Testis (tissue), 2 donors: ENCODE measurements at regions not wholly inside any gene's neighbourhood (a gene's known extent, or its start where the extent isn't known, plus 50 kb on each side); places are given as distances from the start of the nearest gene placed in this dataset.

Experiments
- DNase-seq: peaks from one replicate; pipeline ENCODE4 v3.0.0-alpha.2; 2019
- H3K27ac ChIP-seq, 2 donors: fragments of 200-600 bp; sonication (generic); one replicate each; pipeline ENCODE4 v1.5.1; 2019
- H3K27me3 ChIP-seq: fragments of 200-600 bp; sonication (generic); one replicate; pipeline ENCODE4 v1.5.1; 2019
- H3K36me3 ChIP-seq: fragments of 200-600 bp; sonication (generic); one replicate; pipeline ENCODE4 v1.5.1; 2017; ENCODE audit warnings: low read depth; ENCODE audit errors: missing control alignments
- H3K4me1 ChIP-seq: fragments of 200-600 bp; sonication (generic); one replicate; pipeline ENCODE4 v1.5.1; 2019
- H3K4me3 ChIP-seq, 2 donors: fragments of 200-600 bp; sonication (generic); one replicate each; pipeline ENCODE4 v1.5.1; 2017 to 2019
- H3K9me3 ChIP-seq: fragments of 200-600 bp; sonication (generic); one replicate; pipeline ENCODE4 v1.5.1; 2017
- POLR2A ChIP-seq: fragments of 450-650 bp; IDR thresholded peaks from one replicate; pipeline ENCODE4 v1.6.1; 2017; ENCODE audit warnings: antibody characterized with exemption, mild to moderate bottlenecking, moderate library complexity
- WGBS, 2 donors: methylation state at CpG; one replicate each; pipeline ENCODE4 v1.1.5; 2018; 5-methylcytosine and 5-hydroxymethylcytosine counted together
- intact Hi-C: fragments of 100-400 bp; cut with DNase I; formaldehyde crosslinking; loops from one replicate; pipeline ENCODE4 v1.15.1; 2023; ENCODE audit warnings: low total_unique reads
- TF ChIP-seq, protein P1 (sequence below), 3 experiments: fragments of 450-650 bp in 2 of 3; fragments of 200-600 bp in 1 of 3; sonication (generic) in 1 of 3; IDR thresholded peaks; one replicate each; pipeline ENCODE4 v1.5.1; 2016 to 2019; ENCODE audit warnings: antibody characterized with exemption in 3 of 3, mild to moderate bottlenecking in 2 of 3, moderate library complexity in 1 of 3

GRCh38 chr12:60714141-60714900 is 1118.5 kb downstream of the SLC16A7 start:
- 83 to 84% methylated on average over 5 of the region's 5 CpGs for WGBS, 2 donors
- no peaks in the 10 kb centered on the region for H3K9me3 ChIP-seq
- no peaks in the 10 kb centered on the region for H3K4me1 ChIP-seq
- TF ChIP-seq, protein P1, sequence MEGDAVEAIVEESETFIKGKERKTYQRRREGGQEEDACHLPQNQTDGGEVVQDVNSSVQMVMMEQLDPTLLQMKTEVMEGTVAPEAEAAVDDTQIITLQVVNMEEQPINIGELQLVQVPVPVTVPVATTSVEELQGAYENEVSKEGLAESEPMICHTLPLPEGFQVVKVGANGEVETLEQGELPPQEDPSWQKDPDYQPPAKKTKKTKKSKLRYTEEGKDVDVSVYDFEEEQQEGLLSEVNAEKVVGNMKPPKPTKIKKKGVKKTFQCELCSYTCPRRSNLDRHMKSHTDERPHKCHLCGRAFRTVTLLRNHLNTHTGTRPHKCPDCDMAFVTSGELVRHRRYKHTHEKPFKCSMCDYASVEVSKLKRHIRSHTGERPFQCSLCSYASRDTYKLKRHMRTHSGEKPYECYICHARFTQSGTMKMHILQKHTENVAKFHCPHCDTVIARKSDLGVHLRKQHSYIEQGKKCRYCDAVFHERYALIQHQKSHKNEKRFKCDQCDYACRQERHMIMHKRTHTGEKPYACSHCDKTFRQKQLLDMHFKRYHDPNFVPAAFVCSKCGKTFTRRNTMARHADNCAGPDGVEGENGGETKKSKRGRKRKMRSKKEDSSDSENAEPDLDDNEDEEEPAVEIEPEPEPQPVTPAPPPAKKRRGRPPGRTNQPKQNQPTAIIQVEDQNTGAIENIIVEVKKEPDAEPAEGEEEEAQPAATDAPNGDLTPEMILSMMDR (IDR thresholded peaks at IDR 0.05), result no peak
- no peak for TF ChIP-seq POLR2A
- no peaks in the 10 kb centered on the region for H3K27me3 ChIP-seq
- no peak overlapping the region for H3K4me3 ChIP-seq
- DNase-seq, result no peak
- H3K36me3 ChIP-seq, result no peaks in the 10 kb centered on the region
- H3K27ac ChIP-seq, result no peak overlapping the region
- intact Hi-C loops, result no loop called here

DNA sequence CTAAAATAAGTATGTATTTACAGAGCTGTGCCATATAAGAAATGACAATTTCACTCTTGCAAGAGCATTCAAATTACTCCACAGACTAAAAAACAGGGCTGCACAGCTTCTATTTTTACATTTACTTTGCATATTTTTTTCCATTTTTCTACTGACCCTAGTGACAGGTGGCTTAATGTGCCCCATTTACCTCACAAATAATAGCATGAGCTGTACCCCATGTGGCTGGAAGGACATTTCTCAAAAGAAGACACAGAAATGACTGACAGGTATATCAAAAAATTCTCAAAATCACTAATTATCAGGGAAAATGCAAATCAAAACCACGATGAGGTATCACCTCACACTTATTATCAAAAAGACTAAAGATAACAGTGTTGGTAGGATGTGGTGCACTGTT is 1128.6 kb downstream of the SLC16A7 start:
- intact Hi-C loops, result no loop called here
- DNase-seq, result no peak
- Histone ChIP-seq H3K9me3 (no peaks in the 10 kb centered on the region), H3K4me1 (no peaks in the 10 kb centered on the region), H3K4me3 (no peak overlapping the region), H3K27ac (no peak overlapping the region), H3K36me3 (no peaks in the 10 kb centered on the region), H3K27me3 (no peaks in the 10 kb centered on the region)
- TF ChIP-seq, protein P1 (IDR thresholded peaks at IDR 0.05), result no peak
- no peak for TF ChIP-seq POLR2A
- WGBS, 2 donors, result 56 to 70% methylated on average over 1 of the region's 1 CpG

DNA sequence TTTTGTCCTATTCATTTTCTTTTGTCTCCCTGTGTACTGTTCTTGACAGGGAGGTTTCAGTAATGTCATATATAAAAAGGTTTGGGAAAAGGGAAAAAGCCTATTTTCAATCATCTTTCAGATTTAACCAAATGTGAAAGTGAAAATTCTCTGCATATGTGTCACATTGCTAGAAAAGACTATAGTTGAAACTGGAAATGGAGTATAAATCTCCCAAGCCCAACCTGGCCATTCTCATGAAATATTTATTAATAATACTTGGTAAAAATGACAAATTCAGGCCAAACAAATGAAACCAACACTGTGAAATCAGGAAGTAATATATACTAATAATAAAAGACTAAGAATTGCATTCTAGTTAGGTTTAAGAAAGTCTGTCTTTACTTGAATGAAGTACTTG is 1129.2 kb downstream of the SLC16A7 start:
- intact Hi-C loops, result no loop called here
- Histone ChIP-seq H3K36me3 (no peaks in the 10 kb centered on the region), H3K27ac (no peak overlapping the region), H3K4me1 (no peaks in the 10 kb centered on the region), H3K9me3 (no peaks in the 10 kb centered on the region), H3K27me3 (no peaks in the 10 kb centered on the region), H3K4me3 (no peak overlapping the region)
- DNase-seq, result no peak
- TF ChIP-seq, protein P1 (IDR thresholded peaks at IDR 0.05), result no peak
- TF ChIP-seq POLR2A, result no peak

- WGBS, 2 donors, result 78 to 79% methylated on average over 1 of the region's 1 CpG
These were observed 1156.8 kb downstream of the SLC16A7 start for GRCh38 chr12:60752589-60752988.

DNA sequence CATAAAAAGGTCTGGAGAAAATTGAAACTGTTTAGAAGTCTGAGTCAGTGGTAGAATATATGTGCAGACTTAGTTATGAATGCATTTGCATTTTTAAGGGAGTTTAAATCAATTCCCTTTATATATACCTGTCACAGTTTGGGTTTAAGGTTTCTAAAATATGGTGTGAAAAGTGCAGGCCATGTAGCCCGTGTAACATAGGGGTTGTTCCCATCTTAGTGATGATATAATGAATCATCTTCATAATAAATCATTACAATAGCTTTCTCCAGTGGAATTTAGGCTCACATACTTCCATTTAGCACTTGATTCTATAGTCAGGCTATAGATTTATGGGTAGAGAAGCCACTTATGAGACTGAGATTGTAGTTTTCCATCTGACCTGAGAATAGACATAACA is 1162.4 kb downstream of the SLC16A7 start:
- Histone ChIP-seq H3K9me3 (no peaks in the 10 kb centered on the region), H3K4me3 (no peak overlapping the region), H3K36me3 (no peaks in the 10 kb centered on the region), H3K27me3 (no peaks in the 10 kb centered on the region), H3K4me1 (no peaks in the 10 kb centered on the region), H3K27ac (no peak overlapping the region)
- no peak for DNase-seq
- no peak for TF ChIP-seq POLR2A
- TF ChIP-seq, protein P1 (IDR thresholded peaks at IDR 0.05), result no peak
- intact Hi-C loops, result no loop called here
- WGBS, 2 donors, result 27 to 32% methylated on average over 1 of the region's 1 CpG

More at GRCh38 chr12:60752589-60752988, 1156.8 kb downstream of the SLC16A7 start:
- no peaks in the 10 kb centered on the region for H3K4me1 ChIP-seq
- no peaks in the 10 kb centered on the region for H3K9me3 ChIP-seq
- H3K4me3 ChIP-seq, result no peak overlapping the region
- no peak overlapping the region for H3K27ac ChIP-seq
- no peaks in the 10 kb centered on the region for H3K27me3 ChIP-seq
- intact Hi-C loops, result no loop called here
- no peak for TF ChIP-seq POLR2A
- DNase-seq, result no peak
- H3K36me3 ChIP-seq, result no peaks in the 10 kb centered on the region
